Left ventricle myocardium inferior (tissue), 1 donor: ENCODE measurements at regions not wholly inside any gene's neighbourhood (a gene's known extent, or its start where the extent isn't known, plus 50 kb on each side); places are given as distances from the start of the nearest gene placed in this dataset.
"Not testable (repeated sequence)": the region's sequence is repeated elsewhere in the genome, so short reads cannot be mapped to it uniquely, and the experiment has no call there.

Experiments
- DNase-seq: peaks from one replicate; pipeline ENCODE4 v3.0.0-alpha.2; 2020
- H3K27ac ChIP-seq: fragments of 200-600 bp; replicated peaks from 2 replicates; pipeline ENCODE4 v1.8.0; 2021
- H3K27me3 ChIP-seq: fragments of 200-600 bp; 2 replicates; pipeline ENCODE4 v1.8.0; 2021; ENCODE audit warnings: low read depth
- H3K36me3 ChIP-seq: fragments of 200-600 bp; 2 replicates; pipeline ENCODE4 v1.8.0; 2021
- H3K4me1 ChIP-seq: fragments of 200-600 bp; 2 replicates; pipeline ENCODE4 v1.8.0; 2021
- H3K4me3 ChIP-seq: fragments of 200-600 bp; 2 replicates; pipeline ENCODE4 v1.8.0; 2021; ENCODE audit warnings: mild to moderate bottlenecking, moderate library complexity
- H3K9me3 ChIP-seq: fragments of 200-600 bp; replicated peaks from 2 replicates; pipeline ENCODE4 v1.8.0; 2021
- intact Hi-C: fragments of 100-400 bp; cut with micrococcal nuclease; formaldehyde crosslinking; loops from one replicate; pipeline ENCODE4 v1.11.0; 2022
- TF ChIP-seq, protein P1 (sequence below): fragments of 200-600 bp; IDR thresholded peaks from 2 replicates; pipeline ENCODE4 v1.8.0; 2021; ENCODE audit warnings: antibody characterized with exemption, mild to moderate bottlenecking, borderline replicate concordance
- donor health status: DM: no; HTN: yes; CAD: no; lungs with severe emphysema.

DNA sequence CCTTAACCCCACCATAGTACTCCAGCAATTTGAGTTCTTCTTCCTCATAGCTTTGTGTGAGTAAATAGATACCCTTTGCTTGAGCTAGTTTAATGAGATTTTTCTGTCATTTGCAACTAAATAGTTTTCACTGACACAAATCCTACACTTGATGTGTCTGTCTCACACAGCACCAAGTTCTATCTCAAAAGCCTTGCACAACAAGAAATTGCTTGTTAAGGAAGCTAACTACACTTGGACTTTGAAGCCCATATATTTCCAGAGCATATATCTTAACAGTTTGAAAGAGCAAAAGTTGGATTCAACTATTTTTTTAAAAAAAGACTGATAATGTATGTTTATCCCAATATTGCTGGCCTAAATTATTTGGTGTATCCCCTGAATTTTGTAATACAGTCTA lies 459.2 kb downstream of the ACTL7B start:
- no peak for DNase-seq
- Histone ChIP-seq H3K27ac (no peak overlapping the region), H3K9me3 (peaks cover 9% of the 10 kb centered on the region), H3K27me3 (no peaks in the 10 kb centered on the region), H3K4me3 (no peak overlapping the region), H3K4me1 (no peaks in the 10 kb centered on the region), H3K36me3 (no peaks in the 10 kb centered on the region)
- intact Hi-C loops = no loop called here
- TF ChIP-seq, protein P1, sequence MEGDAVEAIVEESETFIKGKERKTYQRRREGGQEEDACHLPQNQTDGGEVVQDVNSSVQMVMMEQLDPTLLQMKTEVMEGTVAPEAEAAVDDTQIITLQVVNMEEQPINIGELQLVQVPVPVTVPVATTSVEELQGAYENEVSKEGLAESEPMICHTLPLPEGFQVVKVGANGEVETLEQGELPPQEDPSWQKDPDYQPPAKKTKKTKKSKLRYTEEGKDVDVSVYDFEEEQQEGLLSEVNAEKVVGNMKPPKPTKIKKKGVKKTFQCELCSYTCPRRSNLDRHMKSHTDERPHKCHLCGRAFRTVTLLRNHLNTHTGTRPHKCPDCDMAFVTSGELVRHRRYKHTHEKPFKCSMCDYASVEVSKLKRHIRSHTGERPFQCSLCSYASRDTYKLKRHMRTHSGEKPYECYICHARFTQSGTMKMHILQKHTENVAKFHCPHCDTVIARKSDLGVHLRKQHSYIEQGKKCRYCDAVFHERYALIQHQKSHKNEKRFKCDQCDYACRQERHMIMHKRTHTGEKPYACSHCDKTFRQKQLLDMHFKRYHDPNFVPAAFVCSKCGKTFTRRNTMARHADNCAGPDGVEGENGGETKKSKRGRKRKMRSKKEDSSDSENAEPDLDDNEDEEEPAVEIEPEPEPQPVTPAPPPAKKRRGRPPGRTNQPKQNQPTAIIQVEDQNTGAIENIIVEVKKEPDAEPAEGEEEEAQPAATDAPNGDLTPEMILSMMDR = no peak

- Histone ChIP-seq H3K36me3 (no peaks in the 10 kb centered on the region), H3K27me3 (no peaks in the 10 kb centered on the region), H3K27ac (no peak overlapping the region), H3K9me3 (peaks cover 9% of the 10 kb centered on the region), H3K4me1 (no peaks in the 10 kb centered on the region), H3K4me3 (no peak overlapping the region)
- TF ChIP-seq, protein P1 = no peak
- no peak for DNase-seq
- intact Hi-C loops = no loop called here
Observed at GRCh38 chr9:108396193-108396592, 459.6 kb downstream of the ACTL7B start.

- H3K27ac ChIP-seq = no peak overlapping the region
- no peak for DNase-seq
- TF ChIP-seq, protein P1 = no peak
- no peaks in the 10 kb centered on the region for H3K4me1 ChIP-seq
- no peak overlapping the region for H3K4me3 ChIP-seq
- H3K9me3 ChIP-seq = peaks cover 9% of the 10 kb centered on the region
- no peaks in the 10 kb centered on the region for H3K27me3 ChIP-seq
- intact Hi-C loops = no loop called here
- no peaks in the 10 kb centered on the region for H3K36me3 ChIP-seq
Observed at GRCh38 chr9:108395421-108395820, 460.4 kb downstream of the ACTL7B start.

DNA sequence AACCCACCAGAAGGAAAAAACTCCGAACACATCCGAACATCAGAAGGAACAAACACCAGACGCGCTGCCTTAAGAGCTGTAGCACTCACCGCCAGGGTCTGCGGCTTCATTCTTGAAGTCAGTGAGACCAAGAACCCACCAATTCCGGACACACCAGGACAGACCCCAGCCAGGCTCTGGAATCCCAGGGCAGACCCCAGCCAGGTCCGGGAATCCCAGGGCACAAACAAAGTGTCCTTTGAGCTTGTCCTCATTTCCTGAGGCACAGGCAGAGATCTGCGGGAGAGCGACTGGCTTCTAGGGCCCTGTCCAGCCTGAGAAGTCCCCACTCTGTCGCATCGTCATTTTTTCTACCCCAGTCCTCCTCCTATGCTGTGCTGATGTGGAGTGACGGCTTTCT lies 461.1 kb downstream of the ACTL7B start:
- no peaks in the 10 kb centered on the region for H3K36me3 ChIP-seq
- H3K27ac ChIP-seq = no peak overlapping the region
- intact Hi-C loops = no loop called here
- no peak overlapping the region for H3K4me3 ChIP-seq
- TF ChIP-seq, protein P1 = no peak
- H3K4me1 ChIP-seq = no peaks in the 10 kb centered on the region
- no peaks in the 10 kb centered on the region for H3K27me3 ChIP-seq
- no peak for DNase-seq
- H3K9me3 ChIP-seq = peaks cover 9% of the 10 kb centered on the region

DNA sequence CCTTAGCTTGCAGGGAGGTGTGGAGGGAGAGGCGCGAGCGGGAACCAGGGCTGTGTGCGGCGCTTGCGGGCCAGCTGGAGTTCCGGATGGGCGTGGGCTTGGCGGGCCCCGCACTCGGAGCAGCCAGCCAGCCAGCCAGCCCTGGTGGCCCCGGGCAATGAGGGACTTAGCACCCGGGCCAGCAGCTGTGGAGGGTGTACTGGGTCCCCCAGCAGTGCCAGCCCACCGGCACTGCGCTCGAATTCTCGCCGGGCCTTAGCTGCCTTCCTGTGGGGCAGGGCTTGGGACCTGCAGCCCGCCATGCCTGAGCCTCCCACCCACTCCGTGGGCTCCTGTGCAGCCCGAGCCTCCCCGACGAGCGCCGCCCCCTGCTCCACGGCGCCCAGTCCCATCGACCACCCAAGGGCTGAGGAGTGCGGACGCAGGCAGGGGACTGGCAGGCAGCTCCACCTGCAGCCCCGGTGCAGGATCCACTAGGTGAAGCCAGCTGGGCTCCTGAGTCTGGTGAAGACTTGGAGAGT lies 462.2 kb downstream of the ACTL7B start:
- H3K4me1 ChIP-seq, H3K9me3 ChIP-seq, intact Hi-C loops, DNase-seq, H3K36me3 ChIP-seq, H3K27me3 ChIP-seq, H3K4me3 ChIP-seq, H3K27ac ChIP-seq: not testable (repeated sequence)

DNA sequence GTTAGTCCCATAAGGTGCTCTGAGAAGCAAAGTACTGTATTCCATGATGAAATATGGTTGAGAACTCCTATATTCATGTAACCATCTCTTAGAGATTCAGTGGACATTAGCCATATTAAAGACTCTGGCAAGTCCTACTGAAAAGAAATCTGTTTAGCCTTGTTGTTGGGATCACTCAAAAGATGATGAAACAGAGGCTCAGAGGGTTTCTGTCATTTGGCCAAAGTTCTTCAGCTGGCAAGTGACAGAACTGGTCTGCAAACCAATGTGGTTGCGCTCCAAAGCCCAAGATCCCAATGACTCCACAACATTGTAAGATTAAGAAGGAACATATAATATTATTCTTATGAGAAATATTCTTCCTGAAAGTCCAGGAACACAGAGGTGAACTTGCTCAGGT lies 462.9 kb downstream of the ACTL7B start:
- no peaks in the 10 kb centered on the region for H3K27me3 ChIP-seq
- no peaks in the 10 kb centered on the region for H3K36me3 ChIP-seq
- no peak for DNase-seq
- intact Hi-C loops = no loop called here
- TF ChIP-seq, protein P1 = no peak
- no peak overlapping the region for H3K27ac ChIP-seq
- no peak overlapping the region for H3K4me3 ChIP-seq
- peaks cover 9% of the 10 kb centered on the region for H3K9me3 ChIP-seq
- H3K4me1 ChIP-seq = no peaks in the 10 kb centered on the region
